ENCODE measurements at regions not wholly inside any gene's neighbourhood (a gene's known extent, or its start where the extent isn't known, plus 50 kb on each side); places are given as distances from the start of the nearest gene placed in this dataset.

- TF ChIP-seq INSM2 (tag by site-specific recombination; IDR thresholded peaks at IDR 0.05) (no peak), ZNF354C (tag by site-specific recombination; IDR thresholded peaks at IDR 0.05; ENCODE audit: borderline replicate concordance, low read depth) (no peak), ZSCAN30 (tag by site-specific recombination; IDR thresholded peaks at IDR 0.05) (no peak), ZNF202 (tag by site-specific recombination; IDR thresholded peaks at IDR 0.05; ENCODE audit: borderline replicate concordance) (no peak), ZBTB44 (tag by site-specific recombination; IDR thresholded peaks at IDR 0.05) (no peak), PRDM6 (tag by site-specific recombination; IDR thresholded peaks at IDR 0.05) (peak; percentile 62), ZNF335 (tag by site-specific recombination; conservative IDR thresholded peaks at IDR 0.05) (0 out of 2 replicates have a peak, but pooled peaks have one; percentile 25)
Measured at GRCh38 chr1:208880433-208881100, 636.4 kb upstream of the PLXNA2 start (continued).

GRCh38 chr1:208885060-208885459, 640.9 kb upstream of the PLXNA2 start:
- peaks cover 5% of the 10 kb centered on the region for H3K4me1 ChIP-seq (ENCODE audit: control insufficient read depth, insufficient read depth, low read length)
- CTCF ChIA-PET = interaction anchor here (0.6 kb wide), 1 partner anchor 18 kb away, joined by 3 read pairs; no protein-coding TSS in a partner anchor
- no peak overlapping the region for H3K4me3 ChIP-seq (ENCODE audit: low read depth, low read length)
- POLR2A ChIA-PET = no interaction called here
- H3K27ac ChIP-seq (ENCODE audit: extremely low read depth, low read depth, low read length) = no peak overlapping the region
- TF ChIP-seq ZNF223 (tag by site-specific recombination; IDR thresholded peaks at IDR 0.05) (no peak), ZNF292 (tag by site-specific recombination; IDR thresholded peaks at IDR 0.05; ENCODE audit: borderline replicate concordance, low read depth) (no peak), ZBTB21 (tag by site-specific recombination; IDR thresholded peaks at IDR 0.05) (no peak), SP7 (tag by site-specific recombination; IDR thresholded peaks at IDR 0.05) (no peak), ZNF473 (tag by site-specific recombination; IDR thresholded peaks at IDR 0.05) (no peak), ZSCAN30 (tag by site-specific recombination; IDR thresholded peaks at IDR 0.05) (no peak), ZNF341 (tag by site-specific recombination; IDR thresholded peaks at IDR 0.05; ENCODE audit: low read depth) (no peak), ZNF214 (tag by site-specific recombination; IDR thresholded peaks at IDR 0.05; ENCODE audit: borderline replicate concordance) (no peak), ATF2 (tag by site-specific recombination; IDR thresholded peaks at IDR 0.05; ENCODE audit: low read depth) (no peak), ZNF354C (tag by site-specific recombination; IDR thresholded peaks at IDR 0.05; ENCODE audit: borderline replicate concordance, low read depth) (no peak), ZNF639 (tag by site-specific recombination; IDR thresholded peaks at IDR 0.05) (no peak), BCL11A (tag by site-specific recombination; IDR thresholded peaks at IDR 0.05; ENCODE audit: low read depth) (no peak), ZNF585B (tag by site-specific recombination; IDR thresholded peaks at IDR 0.05) (no peak), ZFP41 (tag by site-specific recombination; IDR thresholded peaks at IDR 0.05; ENCODE audit: borderline replicate concordance) (no peak), ZBTB26 (tag by site-specific recombination; optimal IDR thresholded peaks at IDR 0.05) (no peak), ELK4 (IDR thresholded peaks at IDR 0.05; ENCODE audit: borderline replicate concordance, low read depth, low read length) (no peak)
- no peaks in the 10 kb centered on the region for H3K9me3 ChIP-seq (ENCODE audit: control insufficient read depth, insufficient read depth, low read depth, low read length)
- no peaks in the 10 kb centered on the region for H3K36me3 ChIP-seq (ENCODE audit: control insufficient read depth in 2 of 2, insufficient read depth in 1 of 2, low read length in 2 of 2)
